ENCODE measurements at regions not wholly inside any gene's neighbourhood (a gene's known extent, or its start where the extent isn't known, plus 50 kb on each side); places are given as distances from the start of the nearest gene placed in this dataset.

- Histone ChIP-seq H3K4me1 (ENCODE audit: control insufficient read depth, low read depth, low read length) (no peaks in the 10 kb centered on the region), H3K9ac (ENCODE audit: low read length) (no peak overlapping the region), H3K36me3 (ENCODE audit: control insufficient read depth, low read depth, low read length) (no peaks in the 10 kb centered on the region), H3K4me3 (ENCODE audit: low read length) (no peak overlapping the region), H3K9me3 (ENCODE audit: control insufficient read depth, low read depth, low read length) (no peaks in the 10 kb centered on the region), H3K27ac (ENCODE audit: low read length) (no peak overlapping the region), H3K27me3 (ENCODE audit: control insufficient read depth, insufficient read depth, low read length) (no peaks in the 10 kb centered on the region)
Observed at GRCh38 chr9:84413301-84413700, 72.7 kb upstream of the SLC28A3 start.

GRCh38 chr9:84419031-84419602, 78.6 kb upstream of the SLC28A3 start:
- no peak overlapping the region for H3K9ac ChIP-seq (ENCODE audit: low read length)
- no peak overlapping the region for H3K4me3 ChIP-seq (ENCODE audit: low read length)
- peaks cover 16% of the 10 kb centered on the region for H3K9me3 ChIP-seq (ENCODE audit: control insufficient read depth, low read depth, low read length)
- H3K27me3 ChIP-seq (ENCODE audit: control insufficient read depth, insufficient read depth, low read length) = no peaks in the 10 kb centered on the region
- no peak overlapping the region for H3K27ac ChIP-seq (ENCODE audit: low read length)
- no peaks in the 10 kb centered on the region for H3K4me1 ChIP-seq (ENCODE audit: control insufficient read depth, low read depth, low read length)
- H3K36me3 ChIP-seq (ENCODE audit: control insufficient read depth, low read depth, low read length) = no peaks in the 10 kb centered on the region

GRCh38 chr9:84424931-84425330, 84.4 kb upstream of the SLC28A3 start:
- Histone ChIP-seq H3K4me1 (ENCODE audit: control insufficient read depth, low read depth, low read length) (no peaks in the 10 kb centered on the region), H3K27ac (ENCODE audit: low read length) (no peak overlapping the region), H3K9me3 (ENCODE audit: control insufficient read depth, low read depth, low read length) (peaks cover 16% of the 10 kb centered on the region), H3K27me3 (ENCODE audit: control insufficient read depth, insufficient read depth, low read length) (no peaks in the 10 kb centered on the region), H3K4me3 (ENCODE audit: low read length) (no peak overlapping the region), H3K36me3 (ENCODE audit: control insufficient read depth, low read depth, low read length) (no peaks in the 10 kb centered on the region), H3K9ac (ENCODE audit: low read length) (no peak overlapping the region)

- Histone ChIP-seq H3K27ac (ENCODE audit: low read length) (no peak overlapping the region), H3K4me3 (ENCODE audit: low read length) (no peak overlapping the region), H3K36me3 (ENCODE audit: control insufficient read depth, low read depth, low read length) (no peaks in the 10 kb centered on the region), H3K4me1 (ENCODE audit: control insufficient read depth, low read depth, low read length) (no peaks in the 10 kb centered on the region), H3K9me3 (ENCODE audit: control insufficient read depth, low read depth, low read length) (no peaks in the 10 kb centered on the region), H3K9ac (ENCODE audit: low read length) (no peak overlapping the region), H3K27me3 (ENCODE audit: control insufficient read depth, insufficient read depth, low read length) (no peaks in the 10 kb centered on the region)
Observed at GRCh38 chr9:84432746-84433145, 92.2 kb upstream of the SLC28A3 start.

GRCh38 chr9:84435902-84436301, 95.3 kb upstream of the SLC28A3 start:
- Histone ChIP-seq H3K4me3 (ENCODE audit: low read length) (no peak overlapping the region), H3K27me3 (ENCODE audit: control insufficient read depth, insufficient read depth, low read length) (no peaks in the 10 kb centered on the region), H3K9me3 (ENCODE audit: control insufficient read depth, low read depth, low read length) (no peaks in the 10 kb centered on the region), H3K27ac (ENCODE audit: low read length) (no peak overlapping the region), H3K9ac (ENCODE audit: low read length) (no peak overlapping the region), H3K36me3 (ENCODE audit: control insufficient read depth, low read depth, low read length) (no peaks in the 10 kb centered on the region), H3K4me1 (ENCODE audit: control insufficient read depth, low read depth, low read length) (no peaks in the 10 kb centered on the region)

- no peak overlapping the region for H3K9ac ChIP-seq (ENCODE audit: low read length)
- H3K4me3 ChIP-seq (ENCODE audit: low read length) = no peak overlapping the region
- H3K27ac ChIP-seq (ENCODE audit: low read length) = no peak overlapping the region
- no peaks in the 10 kb centered on the region for H3K4me1 ChIP-seq (ENCODE audit: control insufficient read depth, low read depth, low read length)
- no peaks in the 10 kb centered on the region for H3K27me3 ChIP-seq (ENCODE audit: control insufficient read depth, insufficient read depth, low read length)
- no peaks in the 10 kb centered on the region for H3K9me3 ChIP-seq (ENCODE audit: control insufficient read depth, low read depth, low read length)
- H3K36me3 ChIP-seq (ENCODE audit: control insufficient read depth, low read depth, low read length) = no peaks in the 10 kb centered on the region
Observed at GRCh38 chr9:84436386-84437109, 96.0 kb upstream of the SLC28A3 start.

GRCh38 chr9:84438391-84438790, 97.8 kb upstream of the SLC28A3 start:
- Histone ChIP-seq H3K4me1 (ENCODE audit: control insufficient read depth, low read depth, low read length) (no peaks in the 10 kb centered on the region), H3K27ac (ENCODE audit: low read length) (no peak overlapping the region), H3K9ac (ENCODE audit: low read length) (no peak overlapping the region), H3K36me3 (ENCODE audit: control insufficient read depth, low read depth, low read length) (no peaks in the 10 kb centered on the region), H3K9me3 (ENCODE audit: control insufficient read depth, low read depth, low read length) (no peaks in the 10 kb centered on the region), H3K4me3 (ENCODE audit: low read length) (no peak overlapping the region), H3K27me3 (ENCODE audit: control insufficient read depth, insufficient read depth, low read length) (no peaks in the 10 kb centered on the region)

- Histone ChIP-seq H3K4me1 (ENCODE audit: control insufficient read depth, low read depth, low read length) (no peaks in the 10 kb centered on the region), H3K27me3 (ENCODE audit: control insufficient read depth, insufficient read depth, low read length) (no peaks in the 10 kb centered on the region)
Observed at GRCh38 chr9:84439250-84439649, 98.7 kb upstream of the SLC28A3 start.

GRCh38 chr9:84442712-84443111, 102.2 kb upstream of the SLC28A3 start:
- H3K27ac ChIP-seq (ENCODE audit: low read length) = no peak overlapping the region
- no peaks in the 10 kb centered on the region for H3K9me3 ChIP-seq (ENCODE audit: control insufficient read depth, low read depth, low read length)
- no peaks in the 10 kb centered on the region for H3K36me3 ChIP-seq (ENCODE audit: control insufficient read depth, low read depth, low read length)
- no peaks in the 10 kb centered on the region for H3K27me3 ChIP-seq (ENCODE audit: control insufficient read depth, insufficient read depth, low read length)
- H3K4me1 ChIP-seq (ENCODE audit: control insufficient read depth, low read depth, low read length) = no peaks in the 10 kb centered on the region
- H3K9ac ChIP-seq (ENCODE audit: low read length) = no peak overlapping the region
- no peak overlapping the region for H3K4me3 ChIP-seq (ENCODE audit: low read length)

More at GRCh38 chr9:84439250-84439649, 98.7 kb upstream of the SLC28A3 start:
- no peaks in the 10 kb centered on the region for H3K9me3 ChIP-seq (ENCODE audit: control insufficient read depth, low read depth, low read length)
- no peak overlapping the region for H3K27ac ChIP-seq (ENCODE audit: low read length)
- H3K36me3 ChIP-seq (ENCODE audit: control insufficient read depth, low read depth, low read length) = no peaks in the 10 kb centered on the region
- no peak overlapping the region for H3K4me3 ChIP-seq (ENCODE audit: low read length)
- no peak overlapping the region for H3K9ac ChIP-seq (ENCODE audit: low read length)

- H3K27me3 ChIP-seq (ENCODE audit: control insufficient read depth, insufficient read depth, low read length) = no peaks in the 10 kb centered on the region
- no peaks in the 10 kb centered on the region for H3K9me3 ChIP-seq (ENCODE audit: control insufficient read depth, low read depth, low read length)
- no peaks in the 10 kb centered on the region for H3K4me1 ChIP-seq (ENCODE audit: control insufficient read depth, low read depth, low read length)
- H3K36me3 ChIP-seq (ENCODE audit: control insufficient read depth, low read depth, low read length) = no peaks in the 10 kb centered on the region
- H3K27ac ChIP-seq (ENCODE audit: low read length) = no peak overlapping the region
- H3K9ac ChIP-seq (ENCODE audit: low read length) = no peak overlapping the region
- no peak overlapping the region for H3K4me3 ChIP-seq (ENCODE audit: low read length)
Observed at GRCh38 chr9:84445737-84446136, 105.2 kb upstream of the SLC28A3 start.

- H3K4me3 ChIP-seq (ENCODE audit: low read length) = no peak overlapping the region
- no peaks in the 10 kb centered on the region for H3K4me1 ChIP-seq (ENCODE audit: control insufficient read depth, low read depth, low read length)
- H3K36me3 ChIP-seq (ENCODE audit: control insufficient read depth, low read depth, low read length) = no peaks in the 10 kb centered on the region
- no peaks in the 10 kb centered on the region for H3K27me3 ChIP-seq (ENCODE audit: control insufficient read depth, insufficient read depth, low read length)
- no peak overlapping the region for H3K27ac ChIP-seq (ENCODE audit: low read length)
- no peak overlapping the region for H3K9ac ChIP-seq (ENCODE audit: low read length)
- no peaks in the 10 kb centered on the region for H3K9me3 ChIP-seq (ENCODE audit: control insufficient read depth, low read depth, low read length)
Observed at GRCh38 chr9:84447305-84447704, 106.7 kb upstream of the SLC28A3 start.

- H3K36me3 ChIP-seq (ENCODE audit: control insufficient read depth, low read depth, low read length) = no peaks in the 10 kb centered on the region
- H3K27me3 ChIP-seq (ENCODE audit: control insufficient read depth, insufficient read depth, low read length) = no peaks in the 10 kb centered on the region
- H3K4me3 ChIP-seq (ENCODE audit: low read length) = no peak overlapping the region
- no peak overlapping the region for H3K27ac ChIP-seq (ENCODE audit: low read length)
- H3K9me3 ChIP-seq (ENCODE audit: control insufficient read depth, low read depth, low read length) = no peaks in the 10 kb centered on the region
- H3K4me1 ChIP-seq (ENCODE audit: control insufficient read depth, low read depth, low read length) = no peaks in the 10 kb centered on the region
- no peak overlapping the region for H3K9ac ChIP-seq (ENCODE audit: low read length)
Observed at GRCh38 chr9:84450029-84450428, 109.5 kb upstream of the SLC28A3 start.

Data from iPS-18a (cell line).